Astrocyte (in vitro differentiated cells and primary cell): ENCODE measurements at regions not wholly inside any gene's neighbourhood (a gene's known extent, or its start where the extent isn't known, plus 50 kb on each side); places are given as distances from the start of the nearest gene placed in this dataset.

Experiments used
- EZH2 ChIP-seq: IDR thresholded peaks from 2 replicates; pipeline ENCODE4 v1.6.1; 2012; ENCODE audit warnings: mild to moderate bottlenecking, low read length, inconsistent platforms; ENCODE audit not compliant: insufficient read depth
- TF ChIP-seq, protein P1 (sequence below): IDR thresholded peaks from 2 replicates; pipeline ENCODE4 v1.5.1; 2011; ENCODE audit warnings: low read depth, mild to moderate bottlenecking, inconsistent platforms, low read length, moderate library complexity; ENCODE audit not compliant: insufficient read depth

DNA sequence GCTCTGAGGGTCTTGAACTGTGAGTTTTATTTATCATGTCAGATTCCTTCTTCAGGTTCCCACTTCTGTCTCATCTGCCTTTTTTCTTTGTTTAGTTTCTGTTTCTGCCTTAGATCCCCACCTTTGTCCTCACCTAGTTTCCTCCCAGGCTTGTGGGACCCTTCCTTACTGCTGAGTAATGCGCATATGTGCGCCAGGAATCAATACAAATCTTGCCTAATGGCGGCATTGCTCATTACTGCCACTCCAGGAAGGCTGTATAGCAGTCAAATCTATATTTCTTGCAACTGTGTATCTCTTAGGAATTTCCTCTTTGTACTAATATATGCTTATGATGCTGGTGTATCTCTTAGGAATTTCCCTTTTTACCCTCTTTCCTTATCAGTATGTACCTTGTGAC lies 465.4 kb downstream of the DMRT2 start:
- TF ChIP-seq, protein P1, sequence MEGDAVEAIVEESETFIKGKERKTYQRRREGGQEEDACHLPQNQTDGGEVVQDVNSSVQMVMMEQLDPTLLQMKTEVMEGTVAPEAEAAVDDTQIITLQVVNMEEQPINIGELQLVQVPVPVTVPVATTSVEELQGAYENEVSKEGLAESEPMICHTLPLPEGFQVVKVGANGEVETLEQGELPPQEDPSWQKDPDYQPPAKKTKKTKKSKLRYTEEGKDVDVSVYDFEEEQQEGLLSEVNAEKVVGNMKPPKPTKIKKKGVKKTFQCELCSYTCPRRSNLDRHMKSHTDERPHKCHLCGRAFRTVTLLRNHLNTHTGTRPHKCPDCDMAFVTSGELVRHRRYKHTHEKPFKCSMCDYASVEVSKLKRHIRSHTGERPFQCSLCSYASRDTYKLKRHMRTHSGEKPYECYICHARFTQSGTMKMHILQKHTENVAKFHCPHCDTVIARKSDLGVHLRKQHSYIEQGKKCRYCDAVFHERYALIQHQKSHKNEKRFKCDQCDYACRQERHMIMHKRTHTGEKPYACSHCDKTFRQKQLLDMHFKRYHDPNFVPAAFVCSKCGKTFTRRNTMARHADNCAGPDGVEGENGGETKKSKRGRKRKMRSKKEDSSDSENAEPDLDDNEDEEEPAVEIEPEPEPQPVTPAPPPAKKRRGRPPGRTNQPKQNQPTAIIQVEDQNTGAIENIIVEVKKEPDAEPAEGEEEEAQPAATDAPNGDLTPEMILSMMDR = no peak
- no peak for TF ChIP-seq EZH2
